BJ (cell line): ENCODE measurements at regions not wholly inside any gene's neighbourhood (a gene's known extent, or its start where the extent isn't known, plus 50 kb on each side); places are given as distances from the start of the nearest gene placed in this dataset.
"Not testable (repeated sequence)": the region's sequence is repeated elsewhere in the genome, so short reads cannot be mapped to it uniquely, and the experiment has no call there.

Source experiments
- CTCF ChIA-PET: fragments of 350-600 bp; formaldehyde crosslinking; extraction: SDS; loops from one replicate; lab custom pipeline; 2021; ENCODE audit warnings: antibody characterized with exemption, inconsistent platforms; lab: Yijun Ruan, JAX
- POLR2A ChIA-PET: fragments of 300-600 bp; sonication (Branson Sonifier 250); formaldehyde crosslinking; extraction: SDS; loops from one replicate; lab custom pipeline; 2021; ENCODE audit warnings: antibody characterized with exemption; lab: Charles Lee
- DNase-seq: peaks from one replicate; pipeline ENCODE4 v3.0.0-alpha.2; 2011; ENCODE audit warnings: low read depth
- H3K27me3 ChIP-seq: 2 replicates; pipeline ENCODE4 v1.6.0; 2011; ENCODE audit warnings: low read length; ENCODE audit not compliant: control insufficient read depth, insufficient read depth
- H3K36me3 ChIP-seq: 2 replicates; pipeline ENCODE4 v1.5.1; 2011; ENCODE audit warnings: low read length; ENCODE audit not compliant: control insufficient read depth, insufficient read depth
- H3K4me3 ChIP-seq: 2 replicates; pipeline ENCODE4 v1.5.1; 2011; ENCODE audit warnings: low read depth, mild to moderate bottlenecking, control low read depth, low read length
- CTCF ChIP-seq: IDR thresholded peaks from 2 replicates; pipeline ENCODE4 v1.5.1; 2011; ENCODE audit warnings: low read depth, mild to moderate bottlenecking, control low read depth, inconsistent platforms, low read length, moderate library complexity; ENCODE audit not compliant: insufficient read depth

GRCh38 chr11:86167499-86168164 lies 76.9 kb upstream of the EED start:
- POLR2A ChIA-PET, result no interaction called here
- TF ChIP-seq CTCF, result no peak
- Histone ChIP-seq H3K27me3 (no peaks in the 10 kb centered on the region), H3K36me3 (no peaks in the 10 kb centered on the region), H3K4me3 (no peak overlapping the region)
- CTCF ChIA-PET, result no interaction called here
- no peak for DNase-seq

DNA sequence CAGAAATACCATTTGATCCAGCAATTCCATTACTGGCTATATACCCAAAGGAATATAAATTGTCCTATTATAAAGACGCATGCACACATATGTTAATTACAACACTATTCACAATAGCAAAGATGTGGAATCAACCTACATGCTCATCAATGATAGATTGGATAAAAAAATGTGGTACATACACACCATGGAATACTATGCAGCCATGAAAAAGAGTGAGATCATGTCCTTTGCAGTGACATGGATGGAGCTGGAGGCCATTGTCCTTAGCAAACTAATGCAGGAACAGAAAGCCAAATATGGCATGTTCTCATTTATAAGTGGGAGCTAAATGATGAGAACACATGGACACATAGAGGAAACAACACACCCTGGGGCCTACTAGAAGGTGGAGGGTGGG lies 78.3 kb upstream of the EED start:
- DNase-seq, H3K36me3 ChIP-seq, H3K4me3 ChIP-seq, POLR2A ChIA-PET, H3K27me3 ChIP-seq: not testable (repeated sequence)
- CTCF ChIA-PET, result interaction anchor here (1.1 kb wide), 1 partner anchor 125 kb away, joined by 4 read pairs; no protein-coding TSS in a partner anchor

DNA sequence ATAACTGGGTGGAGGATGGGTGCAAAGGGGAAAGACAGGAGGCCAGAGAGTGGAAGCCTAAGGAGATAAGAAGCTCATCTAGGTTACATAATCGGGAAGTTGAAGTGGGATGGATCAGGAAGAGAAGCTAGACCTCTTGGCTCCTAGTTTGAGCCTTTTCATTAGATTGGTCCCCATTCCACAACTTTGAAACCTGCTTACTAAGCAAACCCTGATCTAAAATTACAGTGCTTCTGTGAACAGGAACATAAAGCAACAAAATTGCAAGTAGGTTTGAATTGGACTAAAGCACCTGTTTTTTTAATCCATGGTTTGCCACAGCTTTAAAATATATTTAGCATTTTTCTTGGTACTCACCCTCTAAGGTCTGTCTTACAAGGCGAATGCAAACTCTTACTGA lies 80.4 kb upstream of the EED start:
- no peaks in the 10 kb centered on the region for H3K36me3 ChIP-seq
- no peak for DNase-seq
- no peaks in the 10 kb centered on the region for H3K27me3 ChIP-seq
- TF ChIP-seq CTCF, result no peak
- H3K4me3 ChIP-seq, result no peak overlapping the region
- ChIA-PET CTCF (interaction anchor here (0.9 to 1.5 kb wide), 4 partner anchors 8 to 30 kb away, joined by 3 to 6 read pairs (median 5); no protein-coding TSS in a partner anchor), POLR2A (no interaction called here)

DNA sequence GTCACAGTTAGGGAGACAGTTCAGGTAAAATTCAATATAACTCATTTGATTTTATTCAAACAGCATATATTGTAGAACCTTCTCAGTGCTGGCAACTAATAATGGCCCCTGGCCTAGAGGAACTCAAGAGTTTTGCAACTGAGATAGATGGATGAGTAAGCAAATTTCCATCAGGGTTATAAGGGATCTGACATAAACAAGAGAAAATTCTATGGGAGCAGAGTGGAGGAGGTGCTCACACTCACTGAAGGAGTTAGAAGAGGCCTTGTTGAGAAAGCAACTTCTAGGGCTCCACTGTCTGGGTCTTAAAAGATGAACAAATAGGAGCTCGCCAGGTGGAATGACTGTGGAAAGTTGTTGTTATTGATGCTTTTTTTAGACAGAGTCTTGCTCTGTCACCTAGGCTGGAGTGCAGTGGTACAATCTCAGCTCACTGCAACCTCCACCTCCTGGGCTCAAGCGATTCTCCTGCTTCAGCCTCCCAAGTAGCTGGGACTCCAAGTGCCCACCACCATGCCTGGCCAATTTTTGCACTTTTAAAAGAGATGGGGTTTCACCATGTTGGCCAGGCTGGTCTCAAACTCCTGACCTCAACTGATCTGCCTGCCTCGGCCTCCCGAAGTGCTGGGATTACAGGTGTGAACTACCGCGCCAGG lies 81.2 kb upstream of the EED start:
- H3K27me3 ChIP-seq, H3K36me3 ChIP-seq, POLR2A ChIA-PET, H3K4me3 ChIP-seq, DNase-seq: not testable (repeated sequence)
- CTCF ChIA-PET, result interaction anchor here (0.9 to 1.5 kb wide), 4 partner anchors 9 to 31 kb away, joined by 3 to 6 read pairs (median 5); no protein-coding TSS in a partner anchor

DNA sequence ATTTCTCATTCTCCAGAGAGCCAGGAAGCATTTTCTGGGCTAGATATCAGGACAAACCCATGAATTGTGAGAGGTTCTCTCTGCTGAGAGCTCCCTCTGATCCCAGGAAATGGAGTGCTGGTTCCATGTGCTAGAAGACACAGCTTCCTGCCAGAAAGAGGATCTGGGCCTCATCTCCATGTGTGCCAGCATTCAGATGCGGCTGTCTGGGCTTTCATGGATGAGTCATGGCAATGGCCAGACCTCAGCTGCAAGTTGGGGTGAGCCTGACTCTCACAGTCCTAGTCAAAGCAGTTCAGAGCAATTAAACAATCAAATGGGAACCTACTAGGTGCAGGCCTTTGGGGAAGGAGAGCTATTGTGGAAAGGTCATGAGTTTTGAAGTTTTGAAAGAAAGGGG lies 82.3 kb upstream of the EED start:
- no peaks in the 10 kb centered on the region for H3K36me3 ChIP-seq
- DNase-seq, result no peak
- H3K27me3 ChIP-seq, result no peaks in the 10 kb centered on the region
- ChIA-PET POLR2A (interaction anchor here (0.5 to 1.2 kb wide), 3 partner anchors 11 to 92 kb away, joined by 3 to 6 read pairs (median 3); no protein-coding TSS in a partner anchor), CTCF (interaction anchor here (1.0 to 1.5 kb wide), 5 partner anchors 9 to 93 kb away, joined by 3 to 5 read pairs (median 4); partner anchors contain the start of gene PICALM)
- H3K4me3 ChIP-seq, result no peak overlapping the region
- no peak for TF ChIP-seq CTCF

DNA sequence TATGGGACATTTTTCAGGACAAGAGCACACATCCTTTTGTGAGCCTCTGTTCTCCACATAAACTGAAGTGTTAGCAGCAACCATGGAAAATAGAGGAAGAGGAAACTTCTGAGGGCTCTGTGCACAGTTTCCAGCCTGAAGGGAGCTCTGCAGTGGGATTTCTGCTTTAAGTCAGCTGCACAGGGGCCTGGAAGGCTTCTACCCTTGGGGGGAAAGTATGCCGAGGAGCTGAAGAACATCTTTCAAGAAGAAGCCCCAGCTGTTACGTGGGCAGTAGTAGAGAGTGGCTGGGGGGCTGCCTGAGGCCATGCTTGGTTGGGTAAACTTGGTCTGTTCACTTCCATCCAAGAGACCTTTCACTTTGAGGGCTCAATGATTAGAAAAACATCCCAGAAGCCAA lies 82.7 kb upstream of the EED start:
- Histone ChIP-seq H3K4me3 (no peak overlapping the region), H3K27me3 (no peaks in the 10 kb centered on the region), H3K36me3 (no peaks in the 10 kb centered on the region)
- ChIA-PET POLR2A (interaction anchor here (0.5 to 1.2 kb wide), 3 partner anchors 11 to 92 kb away, joined by 3 to 6 read pairs (median 3); no protein-coding TSS in a partner anchor), CTCF (interaction anchor here (1.0 to 1.5 kb wide), 4 partner anchors 9 to 92 kb away, joined by 3 to 5 read pairs (median 4); partner anchors contain the start of gene PICALM)
- no peak for DNase-seq
- no peak for TF ChIP-seq CTCF
